RWPE1 (cell line): ENCODE measurements at regions not wholly inside any gene's neighbourhood (a gene's known extent, or its start where the extent isn't known, plus 50 kb on each side); places are given as distances from the start of the nearest gene placed in this dataset.

Experiments used
- CTCF ChIA-PET: fragments of 350-600 bp; sonication (Branson Sonifier 250); formaldehyde crosslinking; extraction: SDS; loops from one replicate; lab custom pipeline; 2021; lab: Yijun Ruan, JAX
- POLR2A ChIA-PET: fragments of 400-600 bp; formaldehyde crosslinking; extraction: SDS; loops from one replicate; lab custom pipeline; 2020; ENCODE audit warnings: antibody characterized with exemption; ENCODE audit not compliant: low non-redundant PET; lab: Yijun Ruan, JAX
- DNase-seq: peaks from one replicate; pipeline ENCODE4 v3.0.0; 2012; ENCODE audit warnings: low spot score
- H3K27ac ChIP-seq: fragments of 450-650 bp; 2 replicates; pipeline ENCODE4 v1.5.1; 2017
- TF ChIP-seq, protein P1 (sequence below): fragments of 450-650 bp; conservative IDR thresholded peaks from 2 replicates; pipeline ENCODE4 v1.5.1; 2017; ENCODE audit warnings: low read depth, mild to moderate bottlenecking

DNA sequence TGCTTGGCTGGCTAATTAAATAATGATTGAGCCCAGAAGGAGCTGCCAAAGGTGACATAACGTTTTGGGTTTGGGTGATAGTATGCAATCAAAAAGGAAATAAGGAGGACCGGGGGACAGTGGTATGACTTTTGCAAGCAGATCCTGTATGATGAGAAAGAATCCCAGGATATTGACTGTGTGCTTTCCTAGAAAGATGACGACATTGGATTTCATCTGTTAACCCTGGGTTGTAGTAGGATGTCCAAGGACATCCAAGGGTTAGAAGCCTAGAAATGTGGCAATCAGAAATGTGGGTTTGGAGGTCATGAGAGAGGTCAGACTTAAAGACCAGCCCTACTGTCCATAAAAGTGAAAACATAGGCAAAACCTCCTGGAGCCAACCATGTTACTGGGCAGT, 50.3 kb upstream of the HMHB1 start:
- TF ChIP-seq, protein P1, sequence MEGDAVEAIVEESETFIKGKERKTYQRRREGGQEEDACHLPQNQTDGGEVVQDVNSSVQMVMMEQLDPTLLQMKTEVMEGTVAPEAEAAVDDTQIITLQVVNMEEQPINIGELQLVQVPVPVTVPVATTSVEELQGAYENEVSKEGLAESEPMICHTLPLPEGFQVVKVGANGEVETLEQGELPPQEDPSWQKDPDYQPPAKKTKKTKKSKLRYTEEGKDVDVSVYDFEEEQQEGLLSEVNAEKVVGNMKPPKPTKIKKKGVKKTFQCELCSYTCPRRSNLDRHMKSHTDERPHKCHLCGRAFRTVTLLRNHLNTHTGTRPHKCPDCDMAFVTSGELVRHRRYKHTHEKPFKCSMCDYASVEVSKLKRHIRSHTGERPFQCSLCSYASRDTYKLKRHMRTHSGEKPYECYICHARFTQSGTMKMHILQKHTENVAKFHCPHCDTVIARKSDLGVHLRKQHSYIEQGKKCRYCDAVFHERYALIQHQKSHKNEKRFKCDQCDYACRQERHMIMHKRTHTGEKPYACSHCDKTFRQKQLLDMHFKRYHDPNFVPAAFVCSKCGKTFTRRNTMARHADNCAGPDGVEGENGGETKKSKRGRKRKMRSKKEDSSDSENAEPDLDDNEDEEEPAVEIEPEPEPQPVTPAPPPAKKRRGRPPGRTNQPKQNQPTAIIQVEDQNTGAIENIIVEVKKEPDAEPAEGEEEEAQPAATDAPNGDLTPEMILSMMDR: no peak
- POLR2A ChIA-PET: no interaction called here
- no peak for DNase-seq
- CTCF ChIA-PET: no interaction called here
- no peak overlapping the region for H3K27ac ChIP-seq

DNA sequence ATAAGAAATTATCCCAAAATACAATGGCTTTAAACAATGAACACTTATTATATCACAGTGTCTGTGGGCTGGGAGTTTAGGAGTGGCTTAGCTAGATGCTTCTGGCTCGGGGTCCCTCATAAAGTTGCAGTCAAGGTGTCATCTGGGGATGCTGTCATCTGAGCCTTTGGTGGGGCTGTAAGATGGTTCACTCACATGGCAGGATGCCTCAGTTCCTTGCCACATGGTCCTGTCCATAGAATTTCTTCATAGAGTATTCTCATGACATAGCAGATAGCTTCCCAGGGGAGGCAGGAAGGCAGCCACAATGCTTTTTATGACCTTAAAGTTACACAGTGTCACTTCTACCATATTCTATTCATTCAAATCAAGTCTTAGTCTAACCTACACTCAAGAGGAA, 51.2 kb upstream of the HMHB1 start:
- no peak overlapping the region for H3K27ac ChIP-seq
- DNase-seq: no peak
- TF ChIP-seq, protein P1: no peak
- POLR2A ChIA-PET: no interaction called here
- CTCF ChIA-PET: no interaction called here

DNA sequence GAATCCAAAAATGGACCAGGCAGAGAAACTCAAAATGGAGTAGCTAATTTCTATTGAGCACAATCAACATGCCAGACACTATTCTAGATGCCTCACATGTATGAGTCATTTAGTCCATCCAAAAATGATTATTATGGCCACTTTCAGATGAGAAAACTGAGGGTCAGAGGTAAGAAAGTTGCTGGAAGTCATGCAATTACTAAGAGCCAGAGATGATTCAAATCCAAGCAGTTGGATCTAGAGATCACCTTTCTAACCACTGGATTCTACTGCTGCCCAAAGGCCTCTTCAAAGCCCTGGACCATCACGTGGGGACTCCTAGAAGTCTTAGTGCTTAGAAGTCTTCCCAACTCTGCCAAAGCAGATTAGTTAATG, 51.8 kb upstream of the HMHB1 start:
- H3K27ac ChIP-seq: no peak overlapping the region
- ChIA-PET POLR2A (no interaction called here), CTCF (interaction anchor here (0.5 kb wide), 1 partner anchor 250 kb away, joined by 3 read pairs; no protein-coding TSS in a partner anchor)
- TF ChIP-seq, protein P1: no peak
- DNase-seq: no peak

DNA sequence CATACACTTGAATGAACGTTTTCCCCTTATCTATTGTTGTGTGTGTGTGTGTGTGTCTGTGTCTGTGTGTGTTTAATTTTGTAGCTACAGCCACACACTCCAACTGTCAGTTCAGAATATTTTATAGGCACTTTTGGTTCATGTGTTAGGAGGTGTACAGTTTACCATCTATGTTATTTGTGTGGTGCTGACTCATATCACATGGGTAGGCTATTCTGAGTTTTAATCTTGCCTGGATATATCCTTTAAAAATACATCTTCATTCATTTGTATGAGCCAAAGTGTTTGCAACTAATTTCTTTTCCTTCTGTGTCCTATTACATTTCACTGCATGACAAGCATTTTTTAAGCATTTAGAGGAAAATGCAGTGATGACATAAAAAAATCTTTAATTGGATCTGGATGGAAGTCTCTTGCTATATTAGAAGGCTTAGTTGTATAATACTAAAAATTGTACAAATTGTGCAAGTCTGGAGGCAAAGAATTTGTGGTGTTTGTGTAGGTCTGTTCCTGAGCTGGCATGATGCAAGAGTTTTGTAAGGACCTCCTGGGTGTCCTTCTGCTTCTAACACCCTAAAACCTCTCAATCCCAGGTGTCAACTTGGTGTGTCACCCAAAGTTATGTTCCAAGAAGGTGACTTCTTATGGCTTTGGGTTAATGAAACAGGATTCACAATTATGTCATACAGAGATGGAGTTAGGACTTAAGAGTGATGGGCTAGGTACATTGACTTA, 52.4 kb upstream of the HMHB1 start:
- TF ChIP-seq, protein P1: no peak
- DNase-seq: no peak
- H3K27ac ChIP-seq: no peak overlapping the region
- ChIA-PET CTCF (no interaction called here), POLR2A (no interaction called here)

DNA sequence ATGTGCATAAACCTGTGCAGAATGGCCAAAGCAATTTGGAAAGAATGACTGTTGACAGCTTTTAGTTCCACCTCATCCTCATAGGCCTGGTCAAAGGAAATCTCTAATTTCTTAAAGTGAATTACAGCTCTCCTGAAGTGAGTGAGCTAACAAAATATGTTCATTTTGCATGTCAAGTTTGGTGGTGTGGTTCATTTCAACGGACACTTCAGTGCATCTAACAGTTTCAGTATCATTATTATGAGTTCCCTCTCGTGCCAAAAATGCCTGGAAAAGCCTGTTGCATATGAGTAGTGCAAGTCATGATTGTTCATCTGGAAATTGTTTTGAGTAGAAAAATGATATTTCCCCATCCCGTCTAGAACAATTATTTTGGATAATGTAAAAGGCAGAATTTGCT, 53.2 kb upstream of the HMHB1 start:
- POLR2A ChIA-PET: no interaction called here
- CTCF ChIA-PET: no interaction called here
- TF ChIP-seq, protein P1: no peak
- no peak for DNase-seq
- no peak overlapping the region for H3K27ac ChIP-seq

DNA sequence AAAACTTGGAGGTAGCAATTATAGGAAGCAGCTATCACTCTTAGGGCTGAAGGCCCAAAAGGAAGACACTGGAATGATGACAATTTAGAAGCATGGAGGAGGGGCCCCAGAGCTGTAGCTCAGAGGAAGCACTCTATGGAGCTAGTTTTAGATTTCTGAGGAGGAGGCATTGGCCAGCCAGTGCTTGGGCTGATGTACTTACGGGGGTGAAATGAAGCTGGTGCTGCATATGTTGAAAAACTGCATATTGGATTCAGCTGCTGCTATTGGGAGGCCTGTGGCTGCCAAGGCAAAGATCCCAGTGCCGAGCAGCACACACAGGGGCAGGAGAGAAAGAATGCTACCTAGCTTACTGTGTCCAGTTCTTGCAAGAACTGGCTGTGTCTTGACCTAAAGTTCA, 53.9 kb upstream of the HMHB1 start:
- TF ChIP-seq, protein P1: no peak
- H3K27ac ChIP-seq: no peak overlapping the region
- POLR2A ChIA-PET: no interaction called here
- CTCF ChIA-PET: interaction anchor here (0.5 to 0.6 kb wide), 2 partner anchors 45 to 245 kb away, joined by 3 read pairs; no protein-coding TSS in a partner anchor
- no peak for DNase-seq
